IMR-90 (cell line): ENCODE measurements at regions not wholly inside any gene's neighbourhood (a gene's known extent, or its start where the extent isn't known, plus 50 kb on each side); places are given as distances from the start of the nearest gene placed in this dataset.

Experiments used
- ATAC-seq: fragments of 200-7000 bp; cut with Tn5 transposase; 2 replicates; pipeline ENCODE4 v1.9.1; 2020; ENCODE audit warnings: low read depth, mild to moderate bottlenecking, moderate library complexity
- BruUV-seq: library from RNA; stranded (reverse); fragments of 400-500 nt; replicated peaks from 2 replicates; lab custom pipeline; 2021; lab: Mats Ljungman, UMichigan
- CTCF ChIA-PET: fragments of 300-600 bp; formaldehyde crosslinking; extraction: SDS; loops from one replicate; lab custom pipeline; 2021; ENCODE audit warnings: antibody characterized with exemption; lab: Yijun Ruan, JAX
- POLR2A ChIA-PET: fragments of 300-600 bp; sonication (Branson Sonifier 250); formaldehyde crosslinking; loops from one replicate; lab custom pipeline; 2022; ENCODE audit warnings: antibody characterized with exemption; ENCODE audit not compliant: unreplicated experiment; lab: Charles Lee
- DNase-seq: peaks from one replicate; pipeline ENCODE4 v3.0.0; 2013
- H2AFZ ChIP-seq: replicated peaks from 2 replicates; pipeline ENCODE3; 2013; ENCODE audit warnings: low read length, mild to moderate bottlenecking; ENCODE audit not compliant: poor library complexity
- H2AK5ac ChIP-seq: 2 replicates; pipeline ENCODE4 v1.6.1; 2013; ENCODE audit warnings: low read depth, low read length, inconsistent platforms
- H2AK9ac ChIP-seq: replicated peaks from 2 replicates; pipeline ENCODE3; 2013; ENCODE audit warnings: mild to moderate bottlenecking, low read depth, low read length, moderate library complexity; ENCODE audit not compliant: poor library complexity
- H2BK120ac ChIP-seq: 2 replicates; pipeline ENCODE4 v1.6.1; 2013; ENCODE audit warnings: low read depth, low read length, inconsistent platforms
- H2BK15ac ChIP-seq: 3 replicates; pipeline ENCODE4 v1.6.1; 2013; ENCODE audit warnings: low read depth, low read length, inconsistent platforms
- H2BK20ac ChIP-seq: 2 replicates; pipeline ENCODE4 v1.6.1; 2013; ENCODE audit warnings: low read depth, mild to moderate bottlenecking, inconsistent platforms, low read length, moderate library complexity
- H2BK5ac ChIP-seq: 2 replicates; pipeline ENCODE4 v1.6.1; 2013; ENCODE audit warnings: mild to moderate bottlenecking, low read depth, low read length, inconsistent platforms; ENCODE audit not compliant: poor library complexity, severe bottlenecking
- H3K14ac ChIP-seq: replicated peaks from 2 replicates; pipeline ENCODE4 v1.6.1; 2013; ENCODE audit warnings: low read depth, low read length, inconsistent platforms
- H3K18ac ChIP-seq: 2 replicates; pipeline ENCODE4 v1.6.1; 2013; ENCODE audit warnings: low read depth, low read length, control low read depth
- H3K23ac ChIP-seq: 2 replicates; pipeline ENCODE4 v1.6.1; 2013; ENCODE audit warnings: low read depth, low read length, inconsistent platforms
- H3K27ac ChIP-seq: 2 replicates; pipeline ENCODE4 v1.5.1; 2013; ENCODE audit warnings: mild to moderate bottlenecking, control low read depth, low read length; ENCODE audit not compliant: insufficient read depth
- H3K27me3 ChIP-seq: 2 replicates; pipeline ENCODE4 v1.6.1; 2013; ENCODE audit warnings: low read length; ENCODE audit not compliant: control insufficient read depth, insufficient read depth
- H3K36me3 ChIP-seq: 2 replicates; pipeline ENCODE4 v1.6.1; 2013; ENCODE audit warnings: low read length, mixed read lengths; ENCODE audit not compliant: control insufficient read depth, insufficient read depth
- H3K4ac ChIP-seq: 2 replicates; pipeline ENCODE4 v1.6.1; 2013; ENCODE audit warnings: low read depth, low read length, inconsistent platforms
- H3K4me1 ChIP-seq: 2 replicates; pipeline ENCODE4 v1.6.1; 2013; ENCODE audit warnings: low read length, mixed read lengths; ENCODE audit not compliant: control insufficient read depth, insufficient read depth
- H3K4me2 ChIP-seq: 2 replicates; pipeline ENCODE4 v1.6.1; 2013; ENCODE audit warnings: low read depth, mild to moderate bottlenecking, control low read depth, low read length, moderate library complexity
- H3K4me3 ChIP-seq: 2 replicates; pipeline ENCODE4 v1.5.1; 2013; ENCODE audit warnings: low read depth, mild to moderate bottlenecking, control low read depth, low read length, moderate library complexity; ENCODE audit not compliant: insufficient read depth
- H3K56ac ChIP-seq: 2 replicates; pipeline ENCODE4 v1.6.1; 2013; ENCODE audit warnings: low read length, inconsistent platforms; ENCODE audit not compliant: insufficient read depth; ENCODE audit errors: extremely low read depth
- H3K79me1 ChIP-seq, 2 experiments: 2 replicates each; pipeline ENCODE4 v1.6.1; 2013; ENCODE audit warnings: low read length in 2 of 2, inconsistent platforms in 1 of 2, low read depth in 1 of 2
- H3K9ac ChIP-seq: 2 replicates; pipeline ENCODE4 v1.6.1; 2013; ENCODE audit warnings: low read depth, low read length, control low read depth
- H3K9me1 ChIP-seq: 2 replicates; pipeline ENCODE4 v1.6.1; 2013; ENCODE audit warnings: low read length, inconsistent platforms; ENCODE audit not compliant: insufficient read depth
- H3K9me3 ChIP-seq: 2 replicates; pipeline ENCODE4 v1.6.1; 2013; ENCODE audit warnings: low read length; ENCODE audit not compliant: control insufficient read depth, insufficient read depth
- H4K20me1 ChIP-seq: 2 replicates; pipeline ENCODE4 v1.6.1; 2013; ENCODE audit warnings: low read length, inconsistent platforms; ENCODE audit not compliant: insufficient read depth
- H4K5ac ChIP-seq: 2 replicates; pipeline ENCODE4 v1.6.1; 2013; ENCODE audit warnings: mild to moderate bottlenecking, low read depth, low read length, control low read depth
- H4K8ac ChIP-seq, 2 experiments: 2 replicates each; pipeline ENCODE4 v1.6.1; 2013; ENCODE audit warnings: low read depth in 2 of 2, low read length in 2 of 2, control low read depth in 1 of 2, inconsistent platforms in 1 of 2
- H4K91ac ChIP-seq: 2 replicates; pipeline ENCODE4 v1.6.1; 2013; ENCODE audit warnings: low read depth, low read length, inconsistent platforms; ENCODE audit not compliant: insufficient read depth
- BHLHE40 ChIP-seq: fragments of 150-350 bp; IDR thresholded peaks from 2 replicates; pipeline ENCODE4 v1.6.1; 2016; ENCODE audit warnings: mild to moderate bottlenecking, low read depth, low read length
- CEBPB ChIP-seq: IDR thresholded peaks from 2 replicates; pipeline ENCODE4 v1.6.1; 2012; ENCODE audit warnings: low read depth, low read length, improper control_type of control experiment
- CHD1 ChIP-seq: IDR thresholded peaks from 2 replicates; pipeline ENCODE4 v1.6.1; 2012; ENCODE audit warnings: low read depth, low read length, improper control_type of control experiment
- FOS ChIP-seq: fragments of 150-350 bp; IDR thresholded peaks from 2 replicates; pipeline ENCODE4 v1.6.1; 2016; ENCODE audit warnings: low read depth, low read length
- MAFK ChIP-seq: IDR thresholded peaks from 2 replicates; pipeline ENCODE4 v1.6.1; 2012; ENCODE audit warnings: low read depth, low read length, improper control_type of control experiment
- MAZ ChIP-seq: IDR thresholded peaks from 2 replicates; pipeline ENCODE4 v1.6.1; 2012; ENCODE audit warnings: low read depth, mild to moderate bottlenecking, low read length, improper control_type of control experiment, moderate library complexity, borderline replicate concordance
- MXI1 ChIP-seq: IDR thresholded peaks from 2 replicates; pipeline ENCODE4 v1.6.1; 2012; ENCODE audit warnings: low read depth, mild to moderate bottlenecking, low read length, moderate library complexity, borderline replicate concordance
- NFE2L2 ChIP-seq: fragments of 150-350 bp; IDR thresholded peaks from 2 replicates; pipeline ENCODE4 v1.6.1; 2016; ENCODE audit warnings: low read depth, mild to moderate bottlenecking, low read length
- POLR2A ChIP-seq: IDR thresholded peaks from 2 replicates; pipeline ENCODE4 v1.6.1; 2012; ENCODE audit warnings: mild to moderate bottlenecking, low read depth, low read length
- RAD21 ChIP-seq: IDR thresholded peaks from 2 replicates; pipeline ENCODE4 v1.6.1; 2012; ENCODE audit warnings: low read length, improper control_type of control experiment
- RCOR1 ChIP-seq: IDR thresholded peaks from 2 replicates; pipeline ENCODE4 v1.6.1; 2012; ENCODE audit warnings: mild to moderate bottlenecking, low read length, improper control_type of control experiment; ENCODE audit not compliant: insufficient replicate concordance
- RFX5 ChIP-seq: IDR thresholded peaks from 2 replicates; pipeline ENCODE4 v1.8.0; 2012; ENCODE audit warnings: low read depth, mild to moderate bottlenecking, low read length, moderate library complexity
- SMC3 ChIP-seq: fragments of 150-350 bp; IDR thresholded peaks from 2 replicates; pipeline ENCODE4 v1.6.1; 2016; ENCODE audit warnings: low read depth, mild to moderate bottlenecking, antibody characterized with exemption, low read length, moderate library complexity
- WGBS, 2 experiments: methylation state at CpG; one replicate each; pipeline versions ENCODE4 v1.1.5 to v1.1.7; 2013; ENCODE audit warnings: missing lambda C conversion rate in 2 of 2; ENCODE audit not compliant: insufficient read length in 1 of 2; ENCODE audit errors: extremely low coverage in 2 of 2; 5-methylcytosine and 5-hydroxymethylcytosine counted together
- dilution Hi-C: fragments of 300-500 bp; cut with HindIII; formaldehyde crosslinking; loops from one replicate; pipeline ENCODE4 v1.14.3; 2018; ENCODE audit warnings: low sequenced_read_pairs; ENCODE audit not compliant: unreplicated experiment
- in situ Hi-C: fragments of 300-500 bp; cut with MboI; formaldehyde crosslinking; loops from 3 replicates; pipeline ENCODE4 v1.14.3; 2019; ENCODE audit warnings: low sequenced_read_pairs, inconsistent platforms, mixed read lengths
- intact Hi-C: fragments of 100-400 bp; cut with micrococcal nuclease; formaldehyde crosslinking; loops from 2 replicates; pipeline ENCODE4 v1.10.0; 2022
- TF ChIP-seq, protein P1 (sequence below): fragments of 150-350 bp; IDR thresholded peaks from 2 replicates; pipeline ENCODE4 v1.6.1; 2017; ENCODE audit warnings: mild to moderate bottlenecking, antibody characterized with exemption, low read length, low read depth
- TF ChIP-seq, protein P2 (sequence below): conservative IDR thresholded peaks from 2 replicates; pipeline ENCODE4 v1.5.1; 2012; ENCODE audit warnings: mild to moderate bottlenecking, low read depth, low read length, improper control_type of control experiment
- TF ChIP-seq, protein P3 (sequence below): fragments of 150-350 bp; IDR thresholded peaks from 2 replicates; pipeline ENCODE4 v1.6.1; 2016; ENCODE audit warnings: low read depth, mild to moderate bottlenecking, low read length, moderate library complexity, borderline replicate concordance

DNA sequence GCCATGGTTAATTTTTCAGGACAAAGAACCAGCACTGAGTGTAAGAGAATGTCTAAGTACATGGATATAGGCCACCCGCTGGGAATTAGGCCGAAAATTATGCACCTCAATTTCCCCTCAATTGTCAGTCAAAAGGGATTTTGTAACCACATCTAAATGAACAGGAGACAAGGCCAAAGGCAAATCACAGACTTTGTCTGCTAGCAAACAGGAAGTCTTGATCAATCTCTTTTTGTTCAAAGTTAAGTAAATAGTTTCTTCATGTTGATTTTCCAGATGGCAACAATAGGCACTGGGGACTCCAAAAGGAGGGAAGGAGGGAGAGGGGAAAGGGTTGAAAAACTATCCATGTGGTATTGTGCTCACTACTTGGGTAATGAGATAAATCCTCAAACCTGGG lies 276.0 kb downstream of the COG6 start:
- Histone ChIP-seq H3K4ac (no peak overlapping the region), H3K4me2 (no peak overlapping the region), H4K8ac (no peak overlapping the region), H3K4me3 (no peak overlapping the region), H4K91ac (no peak overlapping the region), H3K18ac (no peak overlapping the region), H3K56ac (no peak overlapping the region), H2AK9ac (no peak overlapping the region), H2BK120ac (no peak overlapping the region), H3K27ac (no peak overlapping the region), H3K9me1 (no peaks in the 10 kb centered on the region), H3K23ac (no peak overlapping the region), H3K9ac (no peak overlapping the region), H4K5ac (no peak overlapping the region), H2BK5ac (no peak overlapping the region), H3K4me1 (no peaks in the 10 kb centered on the region), H3K9me3 (no peaks in the 10 kb centered on the region), H2BK15ac (no peak overlapping the region), H3K79me1 (no peaks in the 10 kb centered on the region), H3K27me3 (no peaks in the 10 kb centered on the region), H4K20me1 (no peaks in the 10 kb centered on the region), H3K36me3 (no peaks in the 10 kb centered on the region), H2AFZ (no peak overlapping the region), H3K14ac (no peak overlapping the region), H2AK5ac (no peak overlapping the region), H2BK20ac (no peak overlapping the region)
- dilution Hi-C loops (no loop called here), intact Hi-C loops (no loop called here), in situ Hi-C loops (no loop called here)
- no peak for DNase-seq
- ChIA-PET CTCF (no interaction called here), POLR2A (no interaction called here)
- ATAC-seq = no peak
- TF ChIP-seq MXI1 (no peak), FOS (no peak), SMC3 (no peak), RFX5 (no peak), MAZ (no peak), RAD21 (no peak), MAFK (no peak), RCOR1 (no peak), CHD1 (no peak), POLR2A (no peak), CEBPB (no peak), NFE2L2 (no peak), BHLHE40 (no peak)
- TF ChIP-seq, protein P1, sequence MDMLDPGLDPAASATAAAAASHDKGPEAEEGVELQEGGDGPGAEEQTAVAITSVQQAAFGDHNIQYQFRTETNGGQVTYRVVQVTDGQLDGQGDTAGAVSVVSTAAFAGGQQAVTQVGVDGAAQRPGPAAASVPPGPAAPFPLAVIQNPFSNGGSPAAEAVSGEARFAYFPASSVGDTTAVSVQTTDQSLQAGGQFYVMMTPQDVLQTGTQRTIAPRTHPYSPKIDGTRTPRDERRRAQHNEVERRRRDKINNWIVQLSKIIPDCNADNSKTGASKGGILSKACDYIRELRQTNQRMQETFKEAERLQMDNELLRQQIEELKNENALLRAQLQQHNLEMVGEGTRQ = no peak
- TF ChIP-seq, protein P2, sequence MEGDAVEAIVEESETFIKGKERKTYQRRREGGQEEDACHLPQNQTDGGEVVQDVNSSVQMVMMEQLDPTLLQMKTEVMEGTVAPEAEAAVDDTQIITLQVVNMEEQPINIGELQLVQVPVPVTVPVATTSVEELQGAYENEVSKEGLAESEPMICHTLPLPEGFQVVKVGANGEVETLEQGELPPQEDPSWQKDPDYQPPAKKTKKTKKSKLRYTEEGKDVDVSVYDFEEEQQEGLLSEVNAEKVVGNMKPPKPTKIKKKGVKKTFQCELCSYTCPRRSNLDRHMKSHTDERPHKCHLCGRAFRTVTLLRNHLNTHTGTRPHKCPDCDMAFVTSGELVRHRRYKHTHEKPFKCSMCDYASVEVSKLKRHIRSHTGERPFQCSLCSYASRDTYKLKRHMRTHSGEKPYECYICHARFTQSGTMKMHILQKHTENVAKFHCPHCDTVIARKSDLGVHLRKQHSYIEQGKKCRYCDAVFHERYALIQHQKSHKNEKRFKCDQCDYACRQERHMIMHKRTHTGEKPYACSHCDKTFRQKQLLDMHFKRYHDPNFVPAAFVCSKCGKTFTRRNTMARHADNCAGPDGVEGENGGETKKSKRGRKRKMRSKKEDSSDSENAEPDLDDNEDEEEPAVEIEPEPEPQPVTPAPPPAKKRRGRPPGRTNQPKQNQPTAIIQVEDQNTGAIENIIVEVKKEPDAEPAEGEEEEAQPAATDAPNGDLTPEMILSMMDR = no peak
- TF ChIP-seq, protein P3, sequence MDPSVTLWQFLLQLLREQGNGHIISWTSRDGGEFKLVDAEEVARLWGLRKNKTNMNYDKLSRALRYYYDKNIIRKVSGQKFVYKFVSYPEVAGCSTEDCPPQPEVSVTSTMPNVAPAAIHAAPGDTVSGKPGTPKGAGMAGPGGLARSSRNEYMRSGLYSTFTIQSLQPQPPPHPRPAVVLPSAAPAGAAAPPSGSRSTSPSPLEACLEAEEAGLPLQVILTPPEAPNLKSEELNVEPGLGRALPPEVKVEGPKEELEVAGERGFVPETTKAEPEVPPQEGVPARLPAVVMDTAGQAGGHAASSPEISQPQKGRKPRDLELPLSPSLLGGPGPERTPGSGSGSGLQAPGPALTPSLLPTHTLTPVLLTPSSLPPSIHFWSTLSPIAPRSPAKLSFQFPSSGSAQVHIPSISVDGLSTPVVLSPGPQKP = no peak
- WGBS, 2 experiments = no CpG with 5 or more reads among the region's 2 CpGs
- BruUV-seq = no TSS peak
